Endothelial cell (in vitro differentiated cells): ENCODE measurements at regions not wholly inside any gene's neighbourhood (a gene's known extent, or its start where the extent isn't known, plus 50 kb on each side); places are given as distances from the start of the nearest gene placed in this dataset.
"Not testable (repeated sequence)": the region's sequence is repeated elsewhere in the genome, so short reads cannot be mapped to it uniquely, and the experiment has no call there.

Experiments
- DNase-seq: peaks from one replicate; pipeline ENCODE4 v3.0.0; 2021; ENCODE audit warnings: low spot score
- H3K27ac Mint-ChIP-seq: one replicate; pipeline ENCODE4 v1.8.0; 2021; ENCODE audit warnings: mixed read lengths, inconsistent platforms; ENCODE audit not compliant: unreplicated experiment
- H3K27me3 Mint-ChIP-seq: one replicate; pipeline ENCODE4 v1.8.0; 2021; ENCODE audit warnings: mild to moderate bottlenecking, moderate library complexity, mixed read lengths, inconsistent platforms; ENCODE audit not compliant: unreplicated experiment
- H3K36me3 Mint-ChIP-seq: one replicate; pipeline ENCODE4 v1.8.0; 2021; ENCODE audit warnings: mild to moderate bottlenecking, low read depth, mixed read lengths, inconsistent platforms; ENCODE audit not compliant: unreplicated experiment
- H3K4me1 Mint-ChIP-seq: one replicate; pipeline ENCODE4 v1.8.0; 2021; ENCODE audit warnings: mild to moderate bottlenecking, mixed read lengths, inconsistent platforms; ENCODE audit not compliant: unreplicated experiment
- H3K4me3 Mint-ChIP-seq: one replicate; pipeline ENCODE4 v1.8.0; 2021; ENCODE audit warnings: mild to moderate bottlenecking, mixed read lengths, inconsistent platforms; ENCODE audit not compliant: unreplicated experiment
- H3K9me3 Mint-ChIP-seq: one replicate; pipeline ENCODE4 v1.8.0; 2021; ENCODE audit warnings: mixed read lengths, inconsistent platforms; ENCODE audit not compliant: unreplicated experiment
- CTCF ChIP-seq: fragments of 200-600 bp; sonication (generic); IDR thresholded peaks from one replicate; pipeline ENCODE4 v1.5.0; 2021; ENCODE audit warnings: antibody characterized with exemption; ENCODE audit not compliant: unreplicated experiment

DNA sequence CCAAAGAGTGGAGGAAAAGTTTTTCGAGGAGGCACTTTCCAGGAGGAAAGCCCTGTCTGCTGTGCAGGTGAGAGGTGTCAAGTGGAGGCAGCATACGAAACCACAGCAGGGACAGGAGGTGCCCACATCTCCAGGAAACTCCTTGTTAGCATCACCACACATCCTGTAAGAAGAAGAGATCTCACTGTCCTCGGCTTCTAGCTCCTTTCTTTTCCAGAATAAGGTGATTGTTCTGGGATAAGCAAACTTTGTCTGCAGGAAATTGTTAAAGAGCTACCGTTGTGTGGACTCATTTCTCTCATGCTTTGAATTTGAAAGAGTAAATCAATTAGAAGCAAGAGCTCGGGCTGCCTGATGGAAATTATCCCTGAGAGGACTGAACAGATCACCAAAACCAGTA lies 269.4 kb downstream of the CXCL12 start:
- no peaks in the 10 kb centered on the region for H3K27me3 Mint-ChIP-seq
- peaks cover 8% of the 10 kb centered on the region for H3K9me3 Mint-ChIP-seq
- H3K4me1 Mint-ChIP-seq = no peaks in the 10 kb centered on the region
- DNase-seq = no peak
- no peak for TF ChIP-seq CTCF
- H3K36me3 Mint-ChIP-seq = no peaks in the 10 kb centered on the region
- H3K4me3 Mint-ChIP-seq = no peak overlapping the region
- H3K27ac Mint-ChIP-seq = no peak overlapping the region

GRCh38 chr10:44114441-44114840 lies 270.5 kb downstream of the CXCL12 start:
- peaks cover 8% of the 10 kb centered on the region for H3K9me3 Mint-ChIP-seq
- H3K36me3 Mint-ChIP-seq = no peaks in the 10 kb centered on the region
- no peak overlapping the region for H3K4me3 Mint-ChIP-seq
- TF ChIP-seq CTCF = no peak
- no peaks in the 10 kb centered on the region for H3K27me3 Mint-ChIP-seq
- no peak for DNase-seq
- H3K27ac Mint-ChIP-seq = no peak overlapping the region
- no peaks in the 10 kb centered on the region for H3K4me1 Mint-ChIP-seq

DNA sequence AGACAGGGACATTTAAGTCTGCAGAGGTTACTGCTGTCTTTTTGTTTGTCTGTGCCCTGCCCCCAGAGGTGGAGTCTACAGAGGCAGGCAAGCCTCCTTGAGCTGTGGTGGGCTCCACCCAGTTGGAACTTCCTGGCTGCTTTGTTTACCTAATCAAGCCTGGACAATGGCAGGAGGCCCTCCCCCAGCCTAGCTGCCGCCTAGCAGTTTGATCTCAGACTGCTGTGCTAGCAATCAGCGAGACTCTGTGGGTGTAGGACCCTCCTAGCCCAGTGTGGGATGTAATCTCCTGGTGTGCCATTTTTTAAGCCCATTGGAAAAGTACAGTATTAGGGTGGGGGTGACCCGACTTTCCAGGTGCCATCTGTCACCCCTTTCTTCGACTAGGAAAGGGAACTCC lies 272.6 kb downstream of the CXCL12 start:
- not testable (repeated sequence) for H3K36me3 Mint-ChIP-seq, H3K27ac Mint-ChIP-seq, H3K4me1 Mint-ChIP-seq, H3K27me3 Mint-ChIP-seq, H3K4me3 Mint-ChIP-seq, H3K9me3 Mint-ChIP-seq
- DNase-seq = peak; percentile 12

- no peak for DNase-seq
- H3K27me3 Mint-ChIP-seq = no peaks in the 10 kb centered on the region
- no peak overlapping the region for H3K4me3 Mint-ChIP-seq
- H3K4me1 Mint-ChIP-seq = peaks cover 3% of the 10 kb centered on the region
- H3K9me3 Mint-ChIP-seq = no peaks in the 10 kb centered on the region
- no peak for TF ChIP-seq CTCF
- H3K36me3 Mint-ChIP-seq = no peaks in the 10 kb centered on the region
- no peak overlapping the region for H3K27ac Mint-ChIP-seq
Observed at GRCh38 chr10:44105696-44106095, 279.2 kb downstream of the CXCL12 start.

DNA sequence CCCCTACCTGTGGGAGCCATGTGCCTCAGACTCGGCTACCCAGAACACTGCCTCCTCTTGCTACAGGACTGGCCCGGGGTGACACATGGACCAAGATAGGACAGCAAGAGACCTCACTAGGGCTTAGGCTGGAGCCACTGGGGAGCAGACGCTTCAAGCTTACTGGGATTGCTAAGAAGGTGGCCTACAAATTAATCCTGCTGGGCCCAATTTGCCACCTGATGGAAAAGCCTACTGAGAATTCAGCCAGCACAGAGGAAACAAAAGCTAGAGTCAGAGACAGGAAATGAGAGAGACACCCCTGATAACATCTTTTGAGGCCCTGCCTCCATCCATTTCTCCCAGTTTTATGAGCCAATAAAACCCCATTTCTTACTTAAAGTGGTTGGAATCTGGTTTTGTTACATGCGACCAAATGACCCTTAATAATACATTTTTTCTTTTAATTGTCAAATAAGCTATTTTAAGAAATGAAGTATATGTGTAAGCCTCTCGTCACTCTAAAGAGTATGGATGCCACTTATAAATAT lies 282.1 kb downstream of the CXCL12 start:
- no peak for DNase-seq

More for the DNA sequence above, 282.1 kb downstream of the CXCL12 start:
- H3K27ac Mint-ChIP-seq = no peak overlapping the region
- no peak for TF ChIP-seq CTCF
- H3K4me1 Mint-ChIP-seq = peaks cover 3% of the 10 kb centered on the region
- no peak overlapping the region for H3K4me3 Mint-ChIP-seq
- H3K36me3 Mint-ChIP-seq = no peaks in the 10 kb centered on the region
- no peaks in the 10 kb centered on the region for H3K27me3 Mint-ChIP-seq
- H3K9me3 Mint-ChIP-seq = no peaks in the 10 kb centered on the region
